ENCODE measurements at regions not wholly inside any gene's neighbourhood (a gene's known extent, or its start where the extent isn't known, plus 50 kb on each side); places are given as distances from the start of the nearest gene placed in this dataset.

DNA sequence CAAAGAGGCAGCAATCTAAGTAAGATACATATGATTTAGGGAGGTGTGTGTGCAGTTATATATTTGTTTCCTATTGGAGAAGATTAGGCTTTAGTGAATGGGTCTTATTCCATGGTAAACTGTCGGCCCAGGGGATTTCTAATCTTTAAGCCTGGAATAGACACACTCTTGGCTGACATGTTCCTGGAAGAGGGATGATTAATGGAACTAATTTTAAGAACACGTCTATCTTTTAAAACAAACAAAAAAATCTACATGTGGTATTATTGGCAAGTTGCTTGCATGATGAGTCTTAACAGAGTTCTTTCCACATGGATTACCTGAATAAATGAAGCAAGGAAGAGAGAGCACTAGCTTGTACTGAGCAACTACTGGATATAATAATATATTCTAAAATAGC, 114.2 kb upstream of the NT5C1B start:
- TF ChIP-seq POLR2A (IDR thresholded peaks at IDR 0.05) (no peak), POLR2AphosphoS5 (IDR thresholded peaks at IDR 0.05) (no peak), CTCF (IDR thresholded peaks at IDR 0.05) (no peak), EP300 (IDR thresholded peaks at IDR 0.05) (no peak)
- Histone ChIP-seq H3K27me3 (no peaks in the 10 kb centered on the region), H3K27ac (no peak overlapping the region), H3K9me3 (no peaks in the 10 kb centered on the region), H3K36me3 (no peaks in the 10 kb centered on the region), H3K4me1 (peaks cover 0 to 5% (median 0%) of the 10 kb centered on the region in 4 donors), H3K4me3 (no peak overlapping the region)
- WGBS, 2 donors = 83 to 84% methylated on average over 2 of the region's 2 CpGs
- DNase-seq = no peak
- ATAC-seq (ENCODE audit: low FRiP score in 2 of 2) = no peak

DNA sequence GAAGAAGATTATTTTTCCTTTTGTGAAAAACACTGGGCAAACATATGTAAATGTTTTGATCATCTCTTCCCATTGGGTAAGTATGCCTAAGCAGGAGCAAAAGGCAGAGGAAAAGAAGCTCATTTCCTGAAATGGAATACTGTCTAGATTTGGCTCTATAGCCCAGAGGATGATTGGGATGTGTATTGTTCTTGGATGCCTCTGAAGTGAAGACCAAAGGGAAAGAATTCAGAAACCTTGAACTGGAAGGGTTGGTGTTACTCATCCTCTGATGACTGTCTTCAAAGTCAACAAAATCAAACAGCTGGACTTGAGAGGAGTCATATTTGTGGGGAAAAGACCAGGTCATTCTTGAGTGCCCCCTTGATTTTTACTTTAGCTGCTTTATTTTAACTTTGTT, 112.6 kb upstream of the NT5C1B start:
- H3K27ac ChIP-seq = no peak overlapping the region
- no peaks in the 10 kb centered on the region for H3K27me3 ChIP-seq
- TF ChIP-seq CTCF (IDR thresholded peaks at IDR 0.05) (no peak), POLR2AphosphoS5 (IDR thresholded peaks at IDR 0.05) (no peak), POLR2A (IDR thresholded peaks at IDR 0.05) (no peak), EP300 (IDR thresholded peaks at IDR 0.05) (no peak)
- H3K4me3 ChIP-seq = no peak overlapping the region
- no peaks in the 10 kb centered on the region for H3K9me3 ChIP-seq
- H3K4me1 ChIP-seq = peaks cover 0 to 5% (median 0%) of the 10 kb centered on the region in 4 donors
- ATAC-seq (ENCODE audit: low FRiP score in 2 of 2) (peak in 1 of 2 donors; percentile 50), DNase-seq (no peak)
- H3K36me3 ChIP-seq = no peaks in the 10 kb centered on the region

DNA sequence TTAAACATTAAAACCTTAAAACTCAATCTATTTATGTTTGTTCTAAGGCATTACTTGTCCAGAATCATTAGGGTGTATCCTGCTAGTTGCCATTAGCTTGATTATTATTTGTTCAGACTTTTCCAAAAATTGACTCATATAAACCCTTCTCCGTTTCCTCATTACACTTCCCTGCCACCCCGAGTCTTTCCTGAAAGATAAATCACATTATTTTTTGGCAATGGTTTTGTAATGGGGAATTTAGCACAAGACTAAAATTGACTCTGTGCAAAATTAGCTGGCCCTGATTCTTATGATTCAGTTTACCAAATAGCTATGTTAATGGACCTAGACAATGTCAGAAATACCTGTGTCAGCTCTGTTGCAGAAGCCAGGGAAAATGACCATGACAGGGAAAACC, 112.2 kb upstream of the NT5C1B start:
- Histone ChIP-seq H3K4me3 (no peak overlapping the region), H3K9me3 (no peaks in the 10 kb centered on the region), H3K27me3 (no peaks in the 10 kb centered on the region), H3K36me3 (no peaks in the 10 kb centered on the region), H3K27ac (no peak overlapping the region), H3K4me1 (peaks cover 0 to 5% (median 0%) of the 10 kb centered on the region in 4 donors)
- 49 to 57% methylated on average over 2 of the region's 2 CpGs for WGBS, 2 donors
- no peak for ATAC-seq (ENCODE audit: low FRiP score in 2 of 2)
- TF ChIP-seq CTCF (IDR thresholded peaks at IDR 0.05) = no peak
- TF ChIP-seq POLR2AphosphoS5 (IDR thresholded peaks at IDR 0.05) = no peak
- TF ChIP-seq EP300 (IDR thresholded peaks at IDR 0.05) = no peak
- DNase-seq = no peak

GRCh38 chr2:18690342-18690741, 101.0 kb upstream of the NT5C1B start:
- H3K4me3 ChIP-seq = no peak overlapping the region
- DNase-seq = no peak
- no peaks in the 10 kb centered on the region for H3K36me3 ChIP-seq
- no peaks in the 10 kb centered on the region for H3K4me1 ChIP-seq
- H3K27me3 ChIP-seq = no peaks in the 10 kb centered on the region
- TF ChIP-seq CTCF (IDR thresholded peaks at IDR 0.05) (no peak), POLR2AphosphoS5 (IDR thresholded peaks at IDR 0.05) (no peak), EP300 (IDR thresholded peaks at IDR 0.05) (no peak), POLR2A (IDR thresholded peaks at IDR 0.05) (no peak)
- no peak overlapping the region for H3K27ac ChIP-seq
- no peaks in the 10 kb centered on the region for H3K9me3 ChIP-seq
- no peak for ATAC-seq (ENCODE audit: low FRiP score in 2 of 2)
- 88 to 91% methylated on average over 6 of the region's 6 CpGs for WGBS, 2 donors

DNA sequence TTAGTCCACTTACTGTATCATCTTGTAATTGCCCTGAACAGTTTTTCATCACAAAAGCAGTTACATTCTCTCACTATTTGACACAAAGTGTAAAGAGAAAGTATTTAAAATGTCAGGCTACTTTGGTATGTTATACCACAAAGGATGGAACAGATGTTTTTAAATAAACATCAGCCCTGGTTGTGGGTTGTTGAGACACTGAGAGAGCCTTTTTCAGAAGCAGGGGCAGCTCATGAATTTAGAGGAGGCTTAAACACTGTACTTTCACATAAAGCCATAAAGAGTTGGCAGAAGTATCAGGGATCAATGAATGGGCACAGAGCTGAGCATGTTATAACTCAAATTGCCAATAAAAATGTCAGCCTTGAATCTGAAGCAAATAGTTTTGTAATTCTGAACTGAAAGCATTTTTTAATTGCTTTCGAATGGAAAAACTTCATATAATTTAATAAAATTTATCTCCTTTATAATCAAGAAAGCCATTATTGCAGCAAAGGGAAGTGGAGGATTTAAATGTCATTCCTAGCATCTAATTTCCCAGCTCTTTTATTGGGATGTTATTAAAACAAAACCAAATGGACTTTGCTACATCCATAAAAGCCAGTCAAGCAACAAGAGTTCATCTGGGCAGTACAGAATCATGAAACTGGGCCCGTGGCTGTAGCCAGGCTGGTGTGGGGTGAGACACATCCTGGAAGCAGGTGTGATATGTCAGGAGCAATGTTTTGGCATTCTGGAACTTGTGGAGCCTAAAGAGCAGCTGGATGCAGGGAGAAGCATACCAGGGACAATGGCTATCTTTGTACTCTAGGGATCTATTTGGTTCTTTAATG, 95.1 kb upstream of the NT5C1B start:
- no peak for TF ChIP-seq CTCF (IDR thresholded peaks at IDR 0.05)
- no peak for TF ChIP-seq POLR2AphosphoS5 (IDR thresholded peaks at IDR 0.05)
- no peak for TF ChIP-seq EP300 (IDR thresholded peaks at IDR 0.05)
- TF ChIP-seq POLR2A (IDR thresholded peaks at IDR 0.05) = no peak
- WGBS, 2 donors = 61 to 82% methylated on average over 2 of the region's 2 CpGs
- Histone ChIP-seq H3K36me3 (no peaks in the 10 kb centered on the region), H3K9me3 (no peaks in the 10 kb centered on the region), H3K27ac (no peak overlapping the region), H3K4me3 (no peak overlapping the region), H3K27me3 (no peaks in the 10 kb centered on the region), H3K4me1 (no peaks in the 10 kb centered on the region)
- ATAC-seq (ENCODE audit: low FRiP score in 2 of 2) = no peak
- no peak for DNase-seq

All from upper lobe of left lung (tissue), 6 donors.